ENCODE measurements at regions not wholly inside any gene's neighbourhood (a gene's known extent, or its start where the extent isn't known, plus 50 kb on each side); places are given as distances from the start of the nearest gene placed in this dataset.
A peak's percentile ranks its signal among the peaks of the same experiment; 100 is the strongest.
"Not testable (repeated sequence)": the region's sequence is repeated elsewhere in the genome, so short reads cannot be mapped to it uniquely, and the experiment has no call there.

- no peak for DNase-seq (ENCODE audit: low read depth in 2 of 2)
Observed at GRCh38 chr5:82605441-82605973, 327.4 kb upstream of the RPS23 start.

GRCh38 chr5:82603033-82603987, 325.2 kb upstream of the RPS23 start:
- no peak for DNase-seq (ENCODE audit: low read depth in 2 of 2)

- DNase-seq (ENCODE audit: low read depth in 2 of 2) = no peak
Observed at GRCh38 chr5:82601861-82602260, 323.7 kb upstream of the RPS23 start.

GRCh38 chr5:82601077-82601476, 322.9 kb upstream of the RPS23 start:
- DNase-seq (ENCODE audit: low read depth in 2 of 2) = no peak

- DNase-seq (ENCODE audit: low read depth in 2 of 2) = peak in 1 of 2 experiments; percentile 6
Observed at GRCh38 chr5:82599692-82600091, 321.5 kb upstream of the RPS23 start.

GRCh38 chr5:82599030-82599429, 320.9 kb upstream of the RPS23 start:
- DNase-seq (ENCODE audit: low read depth in 2 of 2) = no peak

- no peak for DNase-seq (ENCODE audit: low read depth in 2 of 2)
Observed at GRCh38 chr5:82597437-82597836, 319.3 kb upstream of the RPS23 start.

GRCh38 chr5:82596451-82596850, 318.3 kb upstream of the RPS23 start:
- DNase-seq (ENCODE audit: low read depth in 2 of 2) = no peak

- no peak for DNase-seq (ENCODE audit: low read depth in 2 of 2)
Observed at GRCh38 chr5:82595113-82595512, 317.0 kb upstream of the RPS23 start.

GRCh38 chr5:82594097-82594496, 315.9 kb upstream of the RPS23 start:
- no peak for DNase-seq (ENCODE audit: low read depth in 2 of 2)

- no peak for DNase-seq (ENCODE audit: low read depth in 2 of 2)
Observed at GRCh38 chr5:82593481-82593880, 315.3 kb upstream of the RPS23 start.

- DNase-seq (ENCODE audit: low read depth in 2 of 2) = no peak
Observed at GRCh38 chr5:82591021-82591515, 312.9 kb upstream of the RPS23 start.

GRCh38 chr5:82590112-82590511, 312.0 kb upstream of the RPS23 start:
- no peak for DNase-seq (ENCODE audit: low read depth in 2 of 2)

GRCh38 chr5:82586661-82587310, 308.6 kb upstream of the RPS23 start:
- no peak for DNase-seq (ENCODE audit: low read depth in 2 of 2)

GRCh38 chr5:82586181-82586580, 308.0 kb upstream of the RPS23 start:
- no peak for DNase-seq (ENCODE audit: low read depth in 2 of 2)

GRCh38 chr5:82584631-82585030, 306.5 kb upstream of the RPS23 start:
- no peak for DNase-seq (ENCODE audit: low read depth in 2 of 2)

- not testable (repeated sequence) for DNase-seq (ENCODE audit: low read depth in 2 of 2)
Observed at GRCh38 chr5:82583331-82583730, 305.2 kb upstream of the RPS23 start.

- DNase-seq (ENCODE audit: low read depth in 2 of 2) = no peak
Observed at GRCh38 chr5:82564963-82565362, 286.8 kb upstream of the RPS23 start.

- DNase-seq (ENCODE audit: low read depth in 2 of 2) = no peak
Observed at GRCh38 chr5:82563745-82564144, 285.6 kb upstream of the RPS23 start.

GRCh38 chr5:82562696-82563240, 284.6 kb upstream of the RPS23 start:
- no peak for DNase-seq (ENCODE audit: low read depth in 2 of 2)

GRCh38 chr5:82561797-82562196, 283.6 kb upstream of the RPS23 start:
- no peak for DNase-seq (ENCODE audit: low read depth in 2 of 2)

- no peak for DNase-seq (ENCODE audit: low read depth in 2 of 2)
Observed at GRCh38 chr5:82560969-82561368, 282.8 kb upstream of the RPS23 start.
